NCI-H1417 treated with DMSO at 0.1 percent for 48 hours (cell line): ENCODE measurements at regions not wholly inside any gene's neighbourhood (a gene's known extent, or its start where the extent isn't known, plus 50 kb on each side); places are given as distances from the start of the nearest gene placed in this dataset.
"Not testable (repeated sequence)": the region's sequence is repeated elsewhere in the genome, so short reads cannot be mapped to it uniquely, and the experiment has no call there.

ENCODE experiments used
- DNase-seq: peaks from one replicate; lab custom pipeline; 2025; lab: John Stamatoyannopoulos, UW

GRCh38 chr20:7790189-7790588 lies 150.1 kb downstream of the HAO1 start:
- no peak for DNase-seq

- DNase-seq: no peak
Observed at GRCh38 chr20:7792150-7792869, 147.9 kb downstream of the HAO1 start.

GRCh38 chr20:7798176-7798575 lies 142.1 kb downstream of the HAO1 start:
- no peak for DNase-seq

GRCh38 chr20:7799862-7800261 lies 140.4 kb downstream of the HAO1 start:
- no peak for DNase-seq

- DNase-seq: not testable (repeated sequence)
Observed at GRCh38 chr20:7803411-7804151, 136.7 kb downstream of the HAO1 start.

GRCh38 chr20:7806831-7807230 lies 133.4 kb downstream of the HAO1 start:
- no peak for DNase-seq

GRCh38 chr20:7817286-7817685 lies 123.0 kb downstream of the HAO1 start:
- DNase-seq: no peak

GRCh38 chr20:7818477-7818876 lies 121.8 kb downstream of the HAO1 start:
- DNase-seq: no peak

- no peak for DNase-seq
Observed at GRCh38 chr20:7820897-7821296, 119.4 kb downstream of the HAO1 start.

- DNase-seq: no peak
Observed at GRCh38 chr20:7822772-7823171, 117.5 kb downstream of the HAO1 start.

- no peak for DNase-seq
Observed at GRCh38 chr20:7828437-7828836, 111.8 kb downstream of the HAO1 start.

GRCh38 chr20:7829031-7829430 lies 111.2 kb downstream of the HAO1 start:
- DNase-seq: no peak

- no peak for DNase-seq
Observed at GRCh38 chr20:7829776-7830175, 110.5 kb downstream of the HAO1 start.
